22Rv1 (cell line): ENCODE measurements at regions not wholly inside any gene's neighbourhood (a gene's known extent, or its start where the extent isn't known, plus 50 kb on each side); places are given as distances from the start of the nearest gene placed in this dataset.

Experiments
- CTCF ChIP-seq: fragments of 450-650 bp; IDR thresholded peaks from 2 replicates; pipeline ENCODE4 v1.5.1; 2017; ENCODE audit warnings: mild to moderate bottlenecking
- ZFX ChIP-seq: fragments of 450-650 bp; IDR thresholded peaks from 2 replicates; pipeline ENCODE4 v1.6.1; 2017; ENCODE audit warnings: antibody characterized with exemption, borderline replicate concordance

GRCh38 chr13:44853641-44854040, 135.6 kb downstream of the NUFIP1 start:
- no peak for TF ChIP-seq CTCF
- no peak for TF ChIP-seq ZFX
